NCI-H345 (cell line): ENCODE measurements at regions not wholly inside any gene's neighbourhood (a gene's known extent, or its start where the extent isn't known, plus 50 kb on each side); places are given as distances from the start of the nearest gene placed in this dataset.
"Not testable (repeated sequence)": the region's sequence is repeated elsewhere in the genome, so short reads cannot be mapped to it uniquely, and the experiment has no call there.

Experiments used
- DNase-seq: peaks from one replicate; lab custom pipeline; 2025; lab: John Stamatoyannopoulos, UW

- DNase-seq: not testable (repeated sequence)
Observed at GRCh38 chr5:37909610-37910266, 69.9 kb upstream of the GDNF start.

- DNase-seq: no peak
Observed at GRCh38 chr5:37906416-37906815, 66.6 kb upstream of the GDNF start.

GRCh38 chr5:37905230-37905629 is 65.4 kb upstream of the GDNF start:
- no peak for DNase-seq

- no peak for DNase-seq
Observed at GRCh38 chr5:37902323-37902722, 62.5 kb upstream of the GDNF start.

GRCh38 chr5:37900692-37901091 is 60.9 kb upstream of the GDNF start:
- DNase-seq: no peak

GRCh38 chr5:37899037-37899436 is 59.2 kb upstream of the GDNF start:
- no peak for DNase-seq

- no peak for DNase-seq
Observed at GRCh38 chr5:37896159-37896558, 56.3 kb upstream of the GDNF start.

GRCh38 chr5:37893434-37894134 is 53.7 kb upstream of the GDNF start:
- DNase-seq: no peak

- no peak for DNase-seq
Observed at GRCh38 chr5:37892586-37892985, 52.7 kb upstream of the GDNF start.

GRCh38 chr5:37891832-37892231 is 52.0 kb upstream of the GDNF start:
- no peak for DNase-seq

- DNase-seq: no peak
Observed at GRCh38 chr5:37889612-37890317, 49.9 kb upstream of the GDNF start.
